SK-N-SH (cell line): ENCODE measurements at regions not wholly inside any gene's neighbourhood (a gene's known extent, or its start where the extent isn't known, plus 50 kb on each side); places are given as distances from the start of the nearest gene placed in this dataset.
A peak's percentile ranks its signal among the peaks of the same experiment; 100 is the strongest.

ENCODE experiments used
- CTCF ChIA-PET: fragments of 300-600, 350-600 bp; formaldehyde crosslinking; extraction: SDS; loops from one replicate; lab custom pipeline; 2021; lab: Yijun Ruan, JAX
- POLR2A ChIA-PET: fragments of 350-600 bp; sonication (Branson Sonifier 250); formaldehyde crosslinking; extraction: SDS; loops from one replicate; lab custom pipeline; 2020; ENCODE audit warnings: antibody characterized with exemption, inconsistent platforms; lab: Yijun Ruan, JAX
- DNase-seq: peaks from one replicate; pipeline ENCODE4 v3.0.0; 2012
- H2AFZ ChIP-seq: fragments of 200-600 bp; sonication (generic); 2 replicates; pipeline ENCODE4 v1.8.1; 2016; ENCODE audit warnings: antibody characterized with exemption, mild to moderate bottlenecking, low read depth
- H3F3A ChIP-seq: fragments of 200-600 bp; sonication (generic); replicated peaks from 2 replicates; pipeline ENCODE3; 2016; ENCODE audit warnings: antibody characterized with exemption, mild to moderate bottlenecking; ENCODE audit not compliant: insufficient read depth
- H3K27ac ChIP-seq, 2 experiments: fragments of 200-500 bp in 1 of 2; fragments of 200-600 bp in 1 of 2; sonication (Bioruptor generic) in 1 of 2; sonication (generic), shearing (Covaris generic) in 1 of 2; 2 replicates each; pipeline versions ENCODE4 v1.5.1 to v1.6.1; 2014 to 2016; ENCODE audit warnings: low read depth in 2 of 2, inconsistent platforms in 1 of 2, low read length in 1 of 2, mild to moderate bottlenecking in 1 of 2, mixed read lengths in 1 of 2
- H3K27me3 ChIP-seq: fragments of 200-600 bp; sonication (generic), shearing (Covaris generic); 2 replicates; pipeline ENCODE4 v1.6.1; 2016; ENCODE audit warnings: mixed run types; ENCODE audit not compliant: insufficient read depth
- H3K36me3 ChIP-seq, 2 experiments: fragments of 200-500 bp in 1 of 2; fragments of 200-600 bp in 1 of 2; sonication (Bioruptor generic) in 1 of 2; sonication (generic) in 1 of 2; replicated peaks in 1 of 2; 2 replicates each; pipeline versions ENCODE3 to v1.5.1; 2014 to 2016; ENCODE audit warnings: low read length in 1 of 2, mild to moderate bottlenecking in 1 of 2; ENCODE audit not compliant: insufficient read depth in 2 of 2, control insufficient read depth in 1 of 2
- H3K4me1 ChIP-seq, 2 experiments: fragments of 200-500 bp in 1 of 2; fragments of 200-600 bp in 1 of 2; sonication (Bioruptor generic) in 1 of 2; sonication (generic), shearing (Covaris generic) in 1 of 2; 2 replicates each; pipeline versions ENCODE4 v1.5.1 to v1.6.1; 2014 to 2016; ENCODE audit warnings: low read depth in 1 of 2, low read length in 1 of 2, mixed run types in 1 of 2; ENCODE audit not compliant: insufficient read depth in 2 of 2, control insufficient read depth in 1 of 2
- H3K4me2 ChIP-seq: fragments of 200-600 bp; sonication (generic), shearing (Covaris generic); 2 replicates; pipeline ENCODE4 v1.6.1; 2017; ENCODE audit warnings: mixed run types
- H3K4me3 ChIP-seq, 2 experiments: fragments of 200-500 bp in 1 of 2; fragments of 200-600 bp in 1 of 2; sonication (Bioruptor generic) in 1 of 2; sonication (generic), shearing (Covaris generic) in 1 of 2; 2 replicates each; pipeline versions ENCODE4 v1.5.1 to v1.8.1; 2014 to 2016; ENCODE audit warnings: low read depth in 2 of 2, inconsistent platforms in 1 of 2, low read length in 1 of 2, mild to moderate bottlenecking in 1 of 2, mixed read lengths in 1 of 2, moderate library complexity in 1 of 2
- H3K79me2 ChIP-seq: fragments of 200-600 bp; sonication (generic); 2 replicates; pipeline ENCODE4 v1.8.1; 2017; ENCODE audit warnings: mild to moderate bottlenecking; ENCODE audit not compliant: insufficient read depth
- H3K9ac ChIP-seq: fragments of 200-600 bp; sonication (generic); 2 replicates; pipeline ENCODE4 v1.6.1; 2017; ENCODE audit warnings: mixed run types
- H3K9me2 ChIP-seq: fragments of 200-600 bp; sonication (generic); 2 replicates; pipeline ENCODE4 v1.6.1; 2017; ENCODE audit warnings: mixed run types
- H3K9me3 ChIP-seq: fragments of 200-600 bp; sonication (generic); 2 replicates; pipeline ENCODE4 v1.6.1; 2017; ENCODE audit warnings: mixed run types, mild to moderate bottlenecking, moderate library complexity
- H4K20me1 ChIP-seq: fragments of 200-600 bp; sonication (generic); 2 replicates; pipeline ENCODE4 v1.6.1; 2017; ENCODE audit warnings: mild to moderate bottlenecking, mixed run types; ENCODE audit not compliant: insufficient read depth
- FOXJ3 ChIP-seq: sonication (generic); formaldehyde crosslinking; IDR thresholded peaks from 2 replicates; pipeline ENCODE4 v1.5.1; 2020; ENCODE audit warnings: mild to moderate bottlenecking, missing genetic modification reagents
- FOXM1 ChIP-seq: IDR thresholded peaks from 2 replicates; pipeline ENCODE4 v1.4.0; 2012; ENCODE audit warnings: low read depth, mild to moderate bottlenecking
- MXI1 ChIP-seq: IDR thresholded peaks from 2 replicates; pipeline ENCODE4 v1.6.1; 2012; ENCODE audit warnings: mild to moderate bottlenecking, low read depth, low read length, improper control_type of control experiment
- POLR2AphosphoS5 ChIP-seq: IDR thresholded peaks from 2 replicates; pipeline ENCODE4 v1.6.1; 2012; ENCODE audit warnings: low read depth, low read length
- RAD21 ChIP-seq: IDR thresholded peaks from 2 replicates; pipeline ENCODE4 v1.6.1; 2012; ENCODE audit warnings: mild to moderate bottlenecking, low read length
- RCOR1 ChIP-seq: fragments of 150-350 bp; IDR thresholded peaks from 2 replicates; pipeline ENCODE4 v1.6.1; 2017; ENCODE audit warnings: antibody characterized with exemption, low read length
- RFX5 ChIP-seq: IDR thresholded peaks from 2 replicates; pipeline ENCODE4 v1.6.1; 2012; ENCODE audit warnings: mild to moderate bottlenecking, improper control_type of control experiment, low read length
- RXRA ChIP-seq: IDR thresholded peaks from 2 replicates; pipeline ENCODE4 v1.4.0; 2012; ENCODE audit warnings: low read depth, mild to moderate bottlenecking, borderline replicate concordance
- TAF1 ChIP-seq: IDR thresholded peaks from 2 replicates; pipeline ENCODE4 v1.6.1; 2012; ENCODE audit warnings: low read depth, mild to moderate bottlenecking, low read length, moderate library complexity, borderline replicate concordance
- TCF12 ChIP-seq: IDR thresholded peaks from 2 replicates; pipeline ENCODE4 v1.4.0; 2012
- WGBS: methylation state at CpG from one replicate; pipeline ENCODE4 v1.1.6; 2017; ENCODE audit warnings: low lambda C conversion rate; 5-methylcytosine and 5-hydroxymethylcytosine counted together
- TF ChIP-seq, protein P1 (sequence below): IDR thresholded peaks from 2 replicates; pipeline ENCODE4 v1.4.0; 2012; ENCODE audit warnings: low read depth, borderline replicate concordance
- TF ChIP-seq, protein P2 (sequence below): fragments of 200-600 bp; sonication (generic); IDR thresholded peaks from 2 replicates; pipeline ENCODE4 v1.6.1; 2017; ENCODE audit warnings: antibody characterized with exemption, mild to moderate bottlenecking, moderate library complexity
- TF ChIP-seq, protein P3 (sequence below): IDR thresholded peaks from 2 replicates; pipeline ENCODE4 v1.4.0; 2012; ENCODE audit warnings: low read depth
- TF ChIP-seq, protein P4 (sequence below): fragments of 150-350 bp; IDR thresholded peaks from 2 replicates; pipeline ENCODE4 v1.6.1; 2016; ENCODE audit warnings: mild to moderate bottlenecking, low read depth, low read length

DNA sequence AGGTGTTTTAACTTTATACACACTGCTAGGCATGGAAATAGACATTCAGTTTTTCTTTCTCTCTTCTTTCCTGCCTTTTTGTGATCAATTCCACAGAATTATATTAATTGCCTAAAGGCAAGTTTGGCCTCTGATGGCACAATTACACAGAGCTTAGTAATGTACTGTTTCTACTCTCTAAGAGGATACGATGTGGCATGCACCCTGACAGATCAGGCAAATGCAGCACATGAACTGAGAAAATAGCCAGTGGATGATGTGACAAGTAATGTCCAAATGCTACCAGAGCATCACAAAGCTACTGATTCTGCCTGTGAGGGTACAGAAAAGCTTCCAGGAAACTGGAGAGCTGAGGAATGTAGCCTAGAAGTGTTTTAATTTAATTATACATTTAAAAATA lies 233.8 kb upstream of the PRR20A start:
- Histone ChIP-seq H3K9me2 (no peaks in the 10 kb centered on the region), H2AFZ (peak overlapping the region; percentile 92), H3K27ac (peak overlapping the region in 1 of 2 experiments; percentile 62; a peak in 2 of 4 replicates), H3K27me3 (no peaks in the 10 kb centered on the region), H3K9me3 (no peaks in the 10 kb centered on the region), H3K9ac (no peak overlapping the region; the same call in 1 of the 2 replicates), H3K36me3 (no peaks in the 10 kb centered on the region), H3K4me3 (no peak overlapping the region), H3F3A (peaks cover 8% of the 10 kb centered on the region), H3K79me2 (no peaks in the 10 kb centered on the region; the same call in 1 of the 2 replicates), H4K20me1 (no peaks in the 10 kb centered on the region), H3K4me2 (peak overlapping the region; percentile 72; the same call in 1 of the 2 replicates), H3K4me1 (no peaks in the 10 kb centered on the region; a peak in 1 of 4 replicates)
- POLR2A ChIA-PET, result no interaction called here
- CTCF ChIA-PET, result no interaction called here
- DNase-seq, result no peak
- 7% methylated on average over 1 of the region's 1 CpG for WGBS
- TF ChIP-seq RAD21, result no peak
- TF ChIP-seq FOXM1, result no peak
- TF ChIP-seq RXRA, result no peak
- TF ChIP-seq RCOR1, result no peak
- no peak for TF ChIP-seq RFX5
- TF ChIP-seq TAF1, result no peak
- TF ChIP-seq POLR2AphosphoS5, result no peak
- TF ChIP-seq, protein P1, sequence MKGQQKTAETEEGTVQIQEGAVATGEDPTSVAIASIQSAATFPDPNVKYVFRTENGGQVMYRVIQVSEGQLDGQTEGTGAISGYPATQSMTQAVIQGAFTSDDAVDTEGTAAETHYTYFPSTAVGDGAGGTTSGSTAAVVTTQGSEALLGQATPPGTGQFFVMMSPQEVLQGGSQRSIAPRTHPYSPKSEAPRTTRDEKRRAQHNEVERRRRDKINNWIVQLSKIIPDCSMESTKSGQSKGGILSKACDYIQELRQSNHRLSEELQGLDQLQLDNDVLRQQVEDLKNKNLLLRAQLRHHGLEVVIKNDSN, result no peak
- TF ChIP-seq, protein P2, sequence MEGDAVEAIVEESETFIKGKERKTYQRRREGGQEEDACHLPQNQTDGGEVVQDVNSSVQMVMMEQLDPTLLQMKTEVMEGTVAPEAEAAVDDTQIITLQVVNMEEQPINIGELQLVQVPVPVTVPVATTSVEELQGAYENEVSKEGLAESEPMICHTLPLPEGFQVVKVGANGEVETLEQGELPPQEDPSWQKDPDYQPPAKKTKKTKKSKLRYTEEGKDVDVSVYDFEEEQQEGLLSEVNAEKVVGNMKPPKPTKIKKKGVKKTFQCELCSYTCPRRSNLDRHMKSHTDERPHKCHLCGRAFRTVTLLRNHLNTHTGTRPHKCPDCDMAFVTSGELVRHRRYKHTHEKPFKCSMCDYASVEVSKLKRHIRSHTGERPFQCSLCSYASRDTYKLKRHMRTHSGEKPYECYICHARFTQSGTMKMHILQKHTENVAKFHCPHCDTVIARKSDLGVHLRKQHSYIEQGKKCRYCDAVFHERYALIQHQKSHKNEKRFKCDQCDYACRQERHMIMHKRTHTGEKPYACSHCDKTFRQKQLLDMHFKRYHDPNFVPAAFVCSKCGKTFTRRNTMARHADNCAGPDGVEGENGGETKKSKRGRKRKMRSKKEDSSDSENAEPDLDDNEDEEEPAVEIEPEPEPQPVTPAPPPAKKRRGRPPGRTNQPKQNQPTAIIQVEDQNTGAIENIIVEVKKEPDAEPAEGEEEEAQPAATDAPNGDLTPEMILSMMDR, result no peak
- no peak for TF ChIP-seq FOXJ3 (CRISPR knock-in tag)
- TF ChIP-seq TCF12, result no peak

DNA sequence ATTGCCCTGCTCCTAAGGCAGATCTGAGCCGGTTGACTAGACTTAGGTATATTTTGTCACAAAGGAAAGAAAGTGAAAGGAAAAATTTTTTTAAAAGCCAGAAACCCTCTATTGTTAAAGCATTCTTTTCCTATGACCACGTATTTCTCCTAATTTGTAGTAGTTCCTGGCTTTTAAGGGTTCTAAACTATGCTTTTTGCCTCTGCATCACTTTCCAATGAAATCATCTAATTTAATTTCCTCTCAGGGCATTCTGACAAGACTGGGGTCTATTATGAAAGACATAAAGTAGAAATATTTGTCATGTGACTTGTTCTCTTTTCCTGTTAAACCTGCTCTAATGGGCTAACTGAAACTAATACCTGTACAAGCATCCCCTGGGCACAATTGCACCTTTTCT lies 233.0 kb upstream of the PRR20A start:
- peak overlapping the region; percentile 92 for H2AFZ ChIP-seq
- 20% methylated on average over 2 of the region's 2 CpGs for WGBS
- H3F3A ChIP-seq, result peaks cover 8% of the 10 kb centered on the region
- TF ChIP-seq, protein P3, sequence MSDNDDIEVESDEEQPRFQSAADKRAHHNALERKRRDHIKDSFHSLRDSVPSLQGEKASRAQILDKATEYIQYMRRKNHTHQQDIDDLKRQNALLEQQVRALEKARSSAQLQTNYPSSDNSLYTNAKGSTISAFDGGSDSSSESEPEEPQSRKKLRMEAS, result no peak
- TF ChIP-seq, protein P4, sequence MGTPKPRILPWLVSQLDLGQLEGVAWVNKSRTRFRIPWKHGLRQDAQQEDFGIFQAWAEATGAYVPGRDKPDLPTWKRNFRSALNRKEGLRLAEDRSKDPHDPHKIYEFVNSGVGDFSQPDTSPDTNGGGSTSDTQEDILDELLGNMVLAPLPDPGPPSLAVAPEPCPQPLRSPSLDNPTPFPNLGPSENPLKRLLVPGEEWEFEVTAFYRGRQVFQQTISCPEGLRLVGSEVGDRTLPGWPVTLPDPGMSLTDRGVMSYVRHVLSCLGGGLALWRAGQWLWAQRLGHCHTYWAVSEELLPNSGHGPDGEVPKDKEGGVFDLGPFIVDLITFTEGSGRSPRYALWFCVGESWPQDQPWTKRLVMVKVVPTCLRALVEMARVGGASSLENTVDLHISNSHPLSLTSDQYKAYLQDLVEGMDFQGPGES, result no peak
- TF ChIP-seq TAF1 (no peak), POLR2AphosphoS5 (no peak), RCOR1 (no peak), MXI1 (no peak)
- H3K36me3 ChIP-seq, result no peaks in the 10 kb centered on the region
- no peak for DNase-seq
- peak overlapping the region; percentile 42; the same call in 1 of the 2 replicates for H3K9ac ChIP-seq
- H3K4me3 ChIP-seq, result peak overlapping the region; percentile 30 to 36; a peak in 2 of 4 replicates
- no peaks in the 10 kb centered on the region; a peak in 1 of 4 replicates for H3K4me1 ChIP-seq
- no peaks in the 10 kb centered on the region for H4K20me1 ChIP-seq
- H3K4me2 ChIP-seq, result peak overlapping the region; percentile 72
- H3K79me2 ChIP-seq, result no peaks in the 10 kb centered on the region; the same call in 1 of the 2 replicates
- CTCF ChIA-PET, result no interaction called here
- H3K27ac ChIP-seq, result peak overlapping the region in 1 of 2 experiments; percentile 62; a peak in 2 of 4 replicates
- POLR2A ChIA-PET, result no interaction called here
- no peaks in the 10 kb centered on the region for H3K9me3 ChIP-seq
- H3K9me2 ChIP-seq, result no peaks in the 10 kb centered on the region
- no peaks in the 10 kb centered on the region for H3K27me3 ChIP-seq
